Esophagus squamous epithelium (tissue), 4 donors: ENCODE measurements at regions not wholly inside any gene's neighbourhood (a gene's known extent, or its start where the extent isn't known, plus 50 kb on each side); places are given as distances from the start of the nearest gene placed in this dataset.

ENCODE experiments used
- POLR2A ChIP-seq, 4 donors: fragments of 450-650 bp; IDR thresholded peaks; one replicate each; pipeline ENCODE4 v1.6.1; 2017; ENCODE audit warnings: antibody characterized with exemption in 4 of 4, mild to moderate bottlenecking in 4 of 4, moderate library complexity in 3 of 4
- TF ChIP-seq, protein P1 (sequence below), 6 experiments: fragments of 450-650 bp in 4 of 6; fragments of 200-600 bp in 2 of 6; sonication (generic) in 2 of 6; IDR thresholded peaks; one replicate each; pipeline ENCODE4 v1.5.1; 2016 to 2019; ENCODE audit warnings: antibody characterized with exemption in 6 of 6, mild to moderate bottlenecking in 4 of 6, moderate library complexity in 4 of 6

DNA sequence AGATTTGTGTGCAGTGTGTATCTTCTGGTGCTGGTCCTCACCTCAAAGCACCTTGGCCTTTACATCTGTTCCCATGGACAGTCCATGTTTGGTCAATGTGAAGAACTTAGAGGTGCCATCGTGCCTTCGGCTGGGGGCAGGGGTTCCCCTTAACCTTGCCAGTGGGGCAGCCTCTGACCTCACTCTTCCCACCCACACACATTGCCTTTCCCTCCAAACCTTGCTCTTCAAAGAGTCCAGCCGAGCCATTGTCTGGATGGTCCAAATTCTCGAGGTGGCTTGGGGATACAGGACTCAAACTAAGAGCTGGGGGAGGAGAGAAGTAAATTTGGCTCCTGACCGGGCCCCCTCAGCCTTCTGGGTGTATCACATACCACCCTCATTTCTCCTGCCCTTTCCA, 76.2 kb upstream of the HABP2 start:
- no peak for TF ChIP-seq POLR2A (IDR thresholded peaks at IDR 0.05)
- TF ChIP-seq, protein P1, sequence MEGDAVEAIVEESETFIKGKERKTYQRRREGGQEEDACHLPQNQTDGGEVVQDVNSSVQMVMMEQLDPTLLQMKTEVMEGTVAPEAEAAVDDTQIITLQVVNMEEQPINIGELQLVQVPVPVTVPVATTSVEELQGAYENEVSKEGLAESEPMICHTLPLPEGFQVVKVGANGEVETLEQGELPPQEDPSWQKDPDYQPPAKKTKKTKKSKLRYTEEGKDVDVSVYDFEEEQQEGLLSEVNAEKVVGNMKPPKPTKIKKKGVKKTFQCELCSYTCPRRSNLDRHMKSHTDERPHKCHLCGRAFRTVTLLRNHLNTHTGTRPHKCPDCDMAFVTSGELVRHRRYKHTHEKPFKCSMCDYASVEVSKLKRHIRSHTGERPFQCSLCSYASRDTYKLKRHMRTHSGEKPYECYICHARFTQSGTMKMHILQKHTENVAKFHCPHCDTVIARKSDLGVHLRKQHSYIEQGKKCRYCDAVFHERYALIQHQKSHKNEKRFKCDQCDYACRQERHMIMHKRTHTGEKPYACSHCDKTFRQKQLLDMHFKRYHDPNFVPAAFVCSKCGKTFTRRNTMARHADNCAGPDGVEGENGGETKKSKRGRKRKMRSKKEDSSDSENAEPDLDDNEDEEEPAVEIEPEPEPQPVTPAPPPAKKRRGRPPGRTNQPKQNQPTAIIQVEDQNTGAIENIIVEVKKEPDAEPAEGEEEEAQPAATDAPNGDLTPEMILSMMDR (IDR thresholded peaks at IDR 0.05) = no peak
